ENCODE measurements at regions not wholly inside any gene's neighbourhood (a gene's known extent, or its start where the extent isn't known, plus 50 kb on each side); places are given as distances from the start of the nearest gene placed in this dataset.
"Not testable (repeated sequence)": the region's sequence is repeated elsewhere in the genome, so short reads cannot be mapped to it uniquely, and the experiment has no call there.

DNA sequence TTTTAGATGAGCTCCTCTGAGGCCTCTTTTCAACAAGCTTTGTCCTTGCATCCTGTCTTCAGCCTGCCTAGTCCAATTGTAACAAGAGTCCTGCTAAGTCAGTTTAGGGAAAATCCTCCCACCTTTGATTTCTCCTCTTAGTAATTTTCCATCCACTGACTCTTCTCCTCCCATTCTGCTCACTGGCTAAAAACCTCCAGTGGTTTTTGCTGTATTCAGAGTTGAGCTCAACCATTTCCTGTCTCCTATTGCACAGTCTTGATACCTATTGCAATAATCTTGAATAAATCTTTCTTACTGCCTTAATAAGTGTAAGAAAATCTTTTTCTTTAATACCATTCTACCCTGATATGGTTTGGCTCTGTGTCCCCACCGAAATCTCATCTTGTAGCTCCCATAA, 117.8 kb upstream of the ENPP6 start:
- DNase-seq, result no peak

DNA sequence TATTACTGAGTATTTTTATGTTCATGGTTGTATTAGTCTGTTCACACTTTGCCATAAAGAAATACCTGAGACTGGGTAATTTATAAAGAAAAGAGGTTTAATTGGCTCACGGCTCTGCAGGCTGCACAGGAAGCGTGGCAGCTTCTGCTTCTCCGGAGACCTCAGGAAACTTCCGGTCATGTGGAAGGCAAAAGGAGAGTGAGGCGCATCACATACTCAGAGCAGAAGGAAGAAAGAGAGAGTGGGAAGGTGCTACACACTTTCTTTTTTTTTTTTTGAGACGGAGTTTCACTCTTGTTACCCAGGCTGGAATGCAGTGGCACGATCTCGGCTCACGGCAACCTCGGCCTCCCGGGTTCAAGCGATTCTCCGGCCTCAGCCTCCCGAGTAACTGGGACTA, 115.8 kb upstream of the ENPP6 start:
- DNase-seq, result not testable (repeated sequence)

DNA sequence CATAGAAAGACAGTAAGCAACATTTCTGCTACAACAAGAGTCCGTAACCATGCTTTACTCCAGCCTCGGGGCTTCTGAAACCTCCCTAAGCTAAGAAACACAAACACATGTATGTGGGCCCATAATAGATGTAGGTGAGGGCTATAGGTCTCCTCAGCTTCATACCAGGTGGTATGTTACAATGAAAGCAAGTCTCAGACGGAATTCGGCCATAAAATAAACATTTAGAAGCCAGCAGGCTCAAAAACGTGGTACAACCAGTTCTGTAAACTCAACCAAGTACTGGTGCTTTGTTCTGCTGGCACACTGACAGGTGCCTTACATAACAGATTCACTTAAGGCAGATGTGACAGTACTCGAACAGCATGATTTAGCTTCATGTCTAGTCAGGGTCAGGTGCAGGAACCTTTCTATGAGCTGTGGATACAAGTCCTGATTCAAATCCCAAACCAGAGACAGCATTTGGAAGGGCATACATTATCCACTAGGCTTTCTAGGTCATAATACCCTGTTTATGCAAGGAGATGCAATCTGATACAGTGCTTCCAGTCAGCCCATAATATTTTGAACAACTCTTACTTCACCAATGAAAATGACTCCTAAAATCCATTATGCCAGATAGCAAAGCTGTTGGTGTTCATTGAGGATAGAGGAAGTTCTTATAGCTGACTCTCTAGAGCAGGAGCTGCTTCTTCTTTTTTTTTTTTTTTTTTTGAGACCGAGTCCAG, 113.8 kb upstream of the ENPP6 start:
- no peak for DNase-seq

DNA sequence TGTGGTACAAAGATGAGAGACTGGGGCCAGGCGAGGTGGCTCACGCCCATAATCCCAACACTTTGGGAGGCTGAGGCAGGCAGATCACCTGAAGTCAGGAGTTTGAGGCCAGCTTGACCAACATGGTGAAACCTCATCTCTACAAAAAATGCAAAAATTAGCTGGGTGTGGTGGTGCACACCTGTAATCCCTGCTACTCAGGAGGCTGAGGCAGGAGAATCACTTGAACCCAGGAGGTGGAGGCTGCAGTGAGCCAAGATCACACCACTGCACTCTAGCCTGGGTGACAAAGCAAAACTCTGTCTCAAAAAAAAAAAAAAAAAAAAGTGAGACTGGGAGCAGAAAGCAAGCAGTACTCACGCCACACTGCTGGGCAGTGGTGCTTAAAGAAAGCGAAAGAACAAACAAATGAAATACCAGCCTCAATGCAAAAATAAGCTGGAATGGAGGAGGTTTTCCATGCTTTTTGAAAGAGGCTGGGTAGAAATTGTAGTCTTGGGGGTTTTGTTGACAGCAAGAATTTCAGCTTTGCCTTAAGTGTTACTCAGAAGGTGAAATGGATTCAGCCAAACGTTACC, 112.9 kb upstream of the ENPP6 start:
- DNase-seq, result not testable (repeated sequence)

DNA sequence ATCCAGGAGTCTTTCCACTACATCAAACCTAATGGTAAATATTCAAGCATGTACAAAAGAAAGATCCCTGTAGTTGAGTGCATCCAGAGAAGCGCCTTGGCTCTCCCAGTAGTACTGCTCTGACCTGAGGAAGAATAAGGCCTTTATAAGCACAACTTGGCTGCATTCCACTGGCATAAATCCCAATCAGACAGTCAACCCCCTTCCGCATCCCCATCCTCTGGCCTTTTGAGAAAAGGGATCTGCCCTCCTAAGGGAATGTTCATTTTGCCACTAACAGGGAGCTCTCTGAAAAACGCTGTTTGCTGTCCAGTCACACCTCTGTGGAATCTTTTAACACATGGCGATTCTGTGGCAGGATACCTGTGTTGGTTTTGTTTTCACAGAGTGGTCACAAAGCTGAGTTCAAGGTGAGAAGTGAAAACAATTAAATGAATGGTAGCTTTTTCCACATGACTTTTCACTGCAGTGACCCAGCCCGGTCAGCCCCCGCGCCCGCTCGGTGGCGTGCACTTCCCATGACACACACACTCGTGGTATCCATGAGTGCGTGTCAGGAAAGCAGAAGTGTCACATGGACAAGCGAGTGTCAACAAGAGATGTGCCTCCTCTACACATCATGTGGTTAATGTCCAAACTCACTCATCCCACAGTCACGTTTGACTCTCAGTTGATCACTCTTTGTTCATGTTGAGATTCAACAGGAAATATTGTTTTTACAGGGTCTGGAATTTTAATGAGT, 112.2 kb upstream of the ENPP6 start:
- peak; percentile 11 to 84 for DNase-seq

DNA sequence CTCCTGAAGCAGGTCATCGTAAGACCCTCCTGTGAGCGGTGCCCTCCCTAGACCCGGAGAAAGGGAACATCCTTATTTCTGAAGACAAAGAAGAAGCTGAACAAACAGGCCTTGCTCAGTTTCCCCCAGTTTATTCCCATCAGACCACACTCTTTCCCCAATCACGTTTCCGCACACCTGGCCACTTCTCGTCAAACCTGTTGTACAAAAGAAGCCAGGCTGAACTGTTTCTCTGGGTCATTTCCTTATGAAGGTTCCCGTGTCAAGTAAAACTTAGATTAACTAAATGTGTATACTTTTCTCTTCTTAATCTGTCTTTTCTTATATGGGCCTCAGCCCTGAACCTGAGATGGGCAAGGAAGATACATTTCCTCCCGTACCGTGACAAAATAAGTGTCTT, 111.6 kb upstream of the ENPP6 start:
- DNase-seq, result no peak

DNA sequence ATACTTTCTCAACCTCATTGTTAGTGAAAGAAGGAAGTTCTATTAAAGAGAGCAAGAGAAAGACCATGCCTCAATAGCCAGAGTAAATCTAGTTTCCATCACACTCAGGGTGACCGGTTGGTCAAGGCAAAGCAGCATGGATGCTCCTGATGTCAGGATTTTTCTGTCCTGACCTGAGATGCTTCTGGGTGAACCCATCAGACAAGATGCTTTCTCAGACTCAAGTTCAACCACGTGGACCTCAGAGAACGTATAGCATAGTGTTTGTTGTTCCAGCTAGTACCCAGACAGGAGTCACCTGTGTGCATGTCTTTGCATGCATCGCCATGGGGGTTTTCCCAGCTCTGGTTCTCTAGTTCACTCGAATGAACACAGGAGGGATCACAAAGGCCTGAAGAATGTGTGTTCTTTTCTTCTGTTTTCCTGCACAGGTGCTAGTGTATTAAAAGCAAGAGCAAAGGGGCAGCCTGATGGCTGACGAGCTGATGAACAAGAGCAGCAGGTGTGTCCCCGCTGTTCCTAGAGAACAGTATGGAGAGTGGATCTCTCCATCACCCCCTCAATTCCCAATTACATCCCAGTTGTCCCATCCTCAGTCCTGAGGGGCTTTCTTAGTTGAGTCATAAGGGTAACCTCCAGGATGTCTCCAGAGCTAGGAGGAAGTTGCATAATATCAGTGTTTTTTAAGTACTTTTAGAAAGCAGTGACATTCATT, 110.5 kb upstream of the ENPP6 start:
- peak in 1 of 2 donors; percentile 73 for DNase-seq

DNA sequence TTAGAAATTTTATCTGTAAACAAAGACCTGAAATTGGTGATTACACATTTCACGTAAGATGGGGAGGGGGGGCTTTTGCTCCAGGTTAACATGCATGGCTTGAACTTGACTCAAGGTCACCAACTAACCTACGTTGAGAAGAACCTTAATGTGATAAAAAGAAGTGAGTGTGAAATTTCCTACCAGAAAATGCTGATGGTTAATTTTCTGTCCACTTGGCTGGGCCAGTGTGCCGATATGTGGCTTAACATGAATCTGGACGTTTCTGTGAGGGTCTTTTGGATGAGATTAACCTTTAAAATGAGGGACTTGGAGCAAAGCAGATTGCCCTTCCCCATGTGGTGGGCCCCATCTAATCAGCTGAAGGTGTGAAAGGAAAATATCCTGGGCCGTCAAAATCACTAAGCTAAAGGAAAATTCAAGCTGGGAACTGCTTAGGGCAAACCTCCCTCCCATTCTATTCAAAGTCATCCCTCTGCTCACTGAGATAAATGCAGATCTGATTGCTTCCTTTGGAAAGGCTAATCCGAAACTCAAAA, 107.3 kb upstream of the ENPP6 start:
- no peak for DNase-seq

DNA sequence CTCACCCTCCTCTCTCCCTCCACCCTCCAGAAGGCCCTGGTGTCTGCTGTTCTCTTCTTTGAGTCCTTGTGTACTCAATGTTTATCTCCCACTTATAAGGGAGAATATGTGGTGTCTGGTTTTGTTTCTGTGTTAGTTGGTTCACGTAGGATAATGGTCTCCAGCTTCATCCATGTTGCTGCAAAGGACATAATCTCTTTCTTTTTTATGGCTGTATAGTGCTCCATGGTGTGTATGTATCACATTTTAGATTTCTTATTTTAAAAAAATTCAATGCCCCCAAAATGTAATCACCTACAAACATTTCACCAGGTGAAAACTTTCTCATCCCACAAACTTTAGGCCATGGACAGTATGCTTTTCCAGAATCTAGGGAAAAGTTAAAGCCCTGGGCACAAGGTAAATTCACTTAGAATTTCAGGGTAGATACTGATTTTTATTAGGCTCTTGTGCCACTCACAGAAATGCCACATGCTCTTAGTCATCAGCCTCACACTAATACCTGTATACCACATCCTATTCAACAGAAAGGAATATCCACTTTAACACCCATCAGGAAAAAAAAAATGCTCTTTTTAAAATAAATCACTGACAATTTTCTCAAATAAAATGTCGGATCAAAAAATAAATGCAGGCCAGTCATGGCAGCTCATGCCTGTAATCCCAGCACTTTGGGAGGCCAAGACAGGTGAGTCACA, 104.8 kb upstream of the ENPP6 start:
- no peak for DNase-seq

DNA sequence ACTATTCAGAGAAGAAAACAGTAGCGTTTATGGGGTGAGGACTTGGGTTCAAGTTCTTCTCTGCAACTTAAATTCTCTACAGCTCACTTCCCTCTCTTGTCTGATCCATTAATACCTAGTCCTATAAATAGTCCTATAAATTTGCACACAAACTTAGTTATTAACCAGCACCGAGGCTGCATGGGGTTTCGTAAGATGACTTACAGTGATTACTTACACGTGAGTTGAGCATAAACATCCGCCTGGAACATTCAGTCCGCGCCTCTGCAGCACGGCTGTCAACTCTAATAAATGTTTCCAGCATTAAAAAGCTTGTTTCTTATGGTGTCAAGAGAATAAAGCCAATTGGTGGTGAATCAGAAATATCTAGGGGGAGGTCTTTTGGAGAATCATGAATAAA, 103.0 kb upstream of the ENPP6 start:
- DNase-seq, result no peak

DNA sequence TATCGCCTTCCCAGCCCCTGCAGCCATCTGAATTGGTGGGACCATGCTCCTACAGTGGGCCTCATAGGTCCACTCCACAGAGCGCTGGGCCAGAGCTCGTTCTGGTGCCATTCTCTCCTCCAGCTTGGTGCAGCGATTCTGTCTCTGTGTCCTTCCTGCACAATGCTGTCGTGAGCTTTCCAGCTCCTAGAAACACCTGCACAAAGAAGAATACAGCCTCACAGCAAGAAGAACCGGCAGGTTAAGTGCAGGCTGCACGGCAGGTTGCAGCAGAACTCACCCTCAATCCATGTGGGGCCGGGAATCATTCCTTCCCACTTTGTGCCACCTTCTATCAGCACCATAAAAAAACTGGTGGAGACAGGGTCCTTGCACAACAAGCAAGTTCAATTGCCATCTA, 101.2 kb upstream of the ENPP6 start:
- DNase-seq, result no peak

DNA sequence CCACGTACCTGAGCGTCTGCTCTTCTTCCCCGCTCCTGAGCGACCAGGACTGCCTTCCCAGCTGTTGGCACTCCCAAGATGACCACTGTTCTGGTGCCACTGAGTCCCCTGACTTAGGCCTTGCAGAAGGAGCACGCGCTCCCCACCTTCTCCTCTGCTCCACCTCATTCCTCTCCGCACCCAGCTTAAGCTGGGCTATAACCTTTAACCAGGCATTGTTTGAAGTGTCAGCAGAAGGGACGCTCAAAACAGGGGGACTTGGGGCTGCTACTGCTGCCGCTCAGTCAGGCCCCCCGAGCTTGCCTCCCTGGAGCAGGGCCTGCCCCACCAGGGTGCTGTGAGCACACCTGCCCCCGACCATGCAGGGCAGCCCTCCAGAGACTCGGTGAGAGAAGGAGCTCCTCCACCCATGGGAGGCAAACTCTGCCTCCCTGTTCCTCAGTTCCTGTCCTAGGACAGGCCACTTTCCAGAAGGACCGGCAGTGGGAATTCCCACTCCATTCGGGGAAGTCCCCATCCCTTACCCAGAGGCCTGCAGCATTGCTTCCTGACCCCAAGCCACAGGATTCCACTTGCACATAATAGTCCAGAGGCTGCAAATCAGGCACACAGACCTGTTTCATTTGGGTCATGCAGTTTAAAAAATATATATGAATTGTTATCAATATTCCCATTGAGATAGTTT, 99.7 kb upstream of the ENPP6 start:
- no peak for DNase-seq

DNA sequence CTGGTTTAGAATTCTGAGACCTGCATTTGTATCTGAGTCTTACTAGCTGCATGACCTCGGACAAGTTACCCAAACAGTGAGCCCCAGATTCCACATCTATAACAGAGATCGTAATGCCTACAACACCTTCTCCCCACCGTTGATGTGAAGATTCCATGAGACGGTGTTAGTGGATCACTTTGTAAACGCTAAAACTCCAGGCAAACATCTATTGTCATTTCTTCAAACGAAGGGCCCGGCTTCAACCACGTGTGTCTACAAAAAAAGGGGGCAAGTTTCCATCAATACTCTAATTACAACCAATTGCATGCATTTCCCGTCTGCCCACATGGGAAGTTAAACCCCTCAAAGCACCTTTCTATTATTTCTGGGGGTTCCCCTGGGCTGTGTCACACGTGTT, 99.1 kb upstream of the ENPP6 start:
- no peak for DNase-seq

DNA sequence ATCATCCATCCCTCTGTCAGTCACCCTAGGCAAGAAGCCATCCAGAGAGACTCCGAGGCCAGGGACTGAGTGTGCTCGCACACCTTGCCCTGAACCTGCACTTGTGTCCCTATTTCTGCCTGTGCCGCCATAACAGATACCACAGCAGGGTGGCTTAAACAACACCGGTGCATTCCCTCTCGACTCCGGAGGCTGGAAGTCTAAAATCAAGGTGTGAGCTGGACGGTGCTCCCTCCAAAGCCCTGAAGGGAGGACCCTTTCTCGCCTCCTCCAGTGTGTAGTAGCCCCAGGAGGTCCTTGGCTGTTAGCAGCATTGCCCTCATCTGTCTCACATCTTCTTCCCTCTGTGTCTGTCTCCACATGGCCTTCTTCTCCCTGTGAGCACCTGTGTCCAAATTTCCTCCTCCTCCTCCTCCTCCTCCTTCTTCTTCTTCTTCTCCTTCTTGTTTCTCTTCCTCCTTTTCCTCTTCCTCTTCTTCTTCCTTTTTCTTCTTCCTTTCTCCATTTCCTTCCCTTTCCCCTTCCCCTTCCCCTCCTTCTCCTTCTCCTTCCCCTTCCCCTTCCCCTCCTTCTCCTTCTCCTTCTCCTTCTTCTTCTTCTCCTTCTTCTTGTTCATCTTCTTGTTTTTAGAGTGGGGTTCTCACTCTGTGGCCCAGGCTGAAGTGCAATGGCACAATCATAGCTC, 98.1 kb upstream of the ENPP6 start:
- DNase-seq, result no peak

DNA sequence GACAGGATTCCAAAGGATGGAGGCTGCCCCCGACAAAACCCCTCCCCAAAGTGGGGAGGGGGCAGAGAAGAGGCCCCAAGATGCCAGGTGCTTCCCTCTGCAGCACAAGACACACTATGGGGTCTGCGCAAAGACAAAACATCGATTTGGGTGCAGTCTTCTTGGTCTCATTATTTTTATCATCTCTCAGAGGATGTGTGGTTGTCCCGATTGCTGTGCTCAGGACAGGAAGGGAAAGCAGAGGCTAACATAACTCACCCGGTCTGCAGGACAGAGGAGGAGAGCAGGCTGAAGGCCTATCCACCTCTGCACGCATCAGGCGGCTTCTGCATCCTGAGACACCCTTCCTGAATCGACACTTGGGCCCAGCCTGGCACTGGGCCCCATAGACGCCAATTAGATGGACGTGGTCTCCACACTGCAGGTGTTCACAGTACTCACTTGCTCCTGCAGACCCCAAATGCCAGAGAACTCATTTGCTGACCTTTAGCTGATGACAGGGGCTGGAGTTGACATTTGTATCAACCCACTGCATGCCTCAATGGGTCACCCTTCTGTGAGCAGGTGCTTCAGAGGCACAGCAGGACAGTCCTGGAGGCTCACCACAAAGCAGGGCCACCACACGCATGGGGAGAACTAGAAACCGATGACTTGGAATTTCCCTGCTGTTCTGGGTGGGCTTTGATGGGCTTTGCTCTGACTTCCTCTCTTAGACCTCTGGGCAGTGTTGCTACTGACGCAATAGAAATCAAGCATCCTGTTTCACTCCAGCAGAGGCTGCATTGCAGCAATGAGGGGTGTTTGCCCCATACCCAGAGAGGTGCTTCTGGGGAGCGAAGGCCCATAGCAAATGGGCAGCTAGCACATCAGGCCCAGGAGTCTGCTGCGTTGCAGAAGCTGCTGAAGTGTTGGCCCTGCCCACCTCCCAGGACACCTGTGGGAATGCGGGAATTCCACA, 96.3 kb upstream of the ENPP6 start:
- DNase-seq, result peak in 1 of 2 donors; percentile 69

DNA sequence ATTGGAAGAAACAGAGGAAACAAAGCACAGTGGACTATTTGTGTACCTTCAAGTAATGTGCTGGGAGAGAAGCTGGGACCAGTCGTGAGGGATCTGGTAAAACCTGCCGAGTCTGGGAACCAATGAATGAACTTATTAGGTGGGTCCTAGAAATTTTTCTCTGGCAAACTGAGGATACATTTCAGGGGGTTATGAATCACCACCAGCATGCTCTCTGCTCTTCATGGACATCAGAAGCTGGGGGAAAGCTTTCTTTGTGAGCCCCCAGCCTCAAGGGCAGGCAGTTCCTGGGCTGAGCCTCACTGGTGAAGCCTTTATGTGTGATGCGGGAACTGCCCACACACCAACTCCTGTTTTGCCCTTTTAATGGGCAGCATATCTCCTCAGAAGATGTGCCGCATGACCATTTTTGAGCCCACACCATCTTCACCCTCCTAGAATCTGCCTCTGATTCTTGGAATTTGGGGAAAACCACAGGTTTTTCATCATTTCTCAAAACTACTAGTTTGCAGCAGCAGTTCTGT, 95.4 kb upstream of the ENPP6 start:
- no peak for DNase-seq

DNA sequence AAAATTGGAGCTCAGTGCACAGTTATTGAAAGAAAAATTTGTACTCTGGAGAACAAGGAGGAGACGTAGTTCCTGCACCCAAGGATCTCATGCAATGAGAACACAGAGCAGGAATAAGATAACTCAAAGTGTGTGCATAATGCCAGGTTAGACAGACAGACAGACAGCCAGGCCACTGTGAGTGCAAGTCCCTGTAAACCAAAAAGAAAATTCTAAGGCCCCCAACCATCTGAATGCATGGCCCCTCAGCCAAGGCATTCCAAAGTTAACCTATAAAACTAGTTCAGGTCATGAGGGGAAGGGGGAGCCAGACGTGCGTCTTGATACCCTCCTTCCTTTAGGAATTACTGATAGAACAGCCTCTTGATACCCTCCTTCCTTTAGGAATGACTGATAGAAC, 94.5 kb upstream of the ENPP6 start:
- DNase-seq, result no peak

DNA sequence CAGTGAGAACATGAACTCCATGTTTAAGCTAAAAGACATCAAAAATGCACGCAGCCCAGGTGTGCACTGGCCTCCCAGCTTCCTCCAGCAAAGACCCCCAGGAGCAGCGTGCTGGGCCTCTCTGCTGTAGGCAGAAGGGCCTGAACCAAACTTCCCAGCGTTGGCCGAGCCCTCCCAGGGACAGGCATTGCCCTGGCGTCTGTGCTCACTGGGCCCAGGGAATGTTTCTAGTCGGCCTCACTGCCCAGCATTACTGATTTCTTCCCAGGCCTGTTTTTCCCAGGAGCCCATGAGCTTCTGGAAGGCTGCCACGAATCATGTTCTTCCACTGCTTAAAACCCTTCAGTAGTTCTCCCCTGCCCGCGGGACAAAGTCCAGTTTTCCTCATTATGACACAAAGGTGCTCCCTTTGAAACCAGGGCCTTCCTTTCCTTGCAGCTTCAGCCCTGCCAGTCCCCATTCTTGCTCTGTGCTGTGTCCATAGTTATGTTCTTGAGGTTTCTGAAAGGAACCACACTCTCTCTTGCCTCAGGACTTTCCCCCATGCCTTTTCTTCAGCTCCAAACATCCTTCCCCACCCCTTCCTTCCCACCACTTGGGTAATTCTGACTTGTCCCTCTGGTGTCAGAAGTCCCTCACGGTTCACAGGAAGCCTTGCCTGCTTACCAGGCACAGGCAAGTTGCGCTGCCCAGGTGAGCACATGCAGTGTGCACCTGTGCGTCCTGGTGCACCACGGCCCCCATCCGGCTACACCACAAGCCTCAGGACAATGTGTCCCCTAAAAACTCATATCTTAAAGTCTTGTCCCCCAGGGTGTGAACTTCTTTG, 93.4 kb upstream of the ENPP6 start:
- DNase-seq, result no peak

DNA sequence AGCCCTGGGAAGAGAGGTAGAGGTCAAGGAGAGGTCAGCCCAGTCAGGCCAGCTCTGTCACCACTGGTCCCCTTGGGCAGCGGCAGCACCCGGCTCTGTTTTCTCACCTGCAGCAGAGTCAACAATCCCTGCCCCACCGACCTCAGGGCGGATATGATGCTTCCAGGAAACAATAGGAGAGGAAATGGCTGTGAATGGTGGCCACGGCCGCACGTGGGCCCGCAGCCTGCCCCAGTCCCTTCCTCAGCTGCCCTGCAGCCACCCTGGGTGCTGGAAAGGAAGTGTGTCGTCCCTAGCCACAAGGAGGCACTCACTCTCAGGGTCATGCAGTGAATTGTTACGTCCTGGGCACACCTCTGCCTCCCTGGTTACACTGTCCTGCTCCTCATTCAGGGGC, 92.5 kb upstream of the ENPP6 start:
- peak; percentile 64 to 70 for DNase-seq
